CD4-positive, alpha-beta memory T cell (primary cell): ENCODE measurements at regions not wholly inside any gene's neighbourhood (a gene's known extent, or its start where the extent isn't known, plus 50 kb on each side); places are given as distances from the start of the nearest gene placed in this dataset.

Experiments used
- CTCF ChIA-PET: fragments of 350-600 bp; sonication (Branson Sonifier 250); formaldehyde crosslinking; loops from one replicate; lab custom pipeline; 2021; ENCODE audit warnings: inconsistent platforms; ENCODE audit not compliant: partially characterized antibody; lab: Charles Lee
- POLR2A ChIA-PET: fragments of 350-600 bp; sonication (Branson Sonifier 250); formaldehyde crosslinking; loops from one replicate; lab custom pipeline; 2021; ENCODE audit not compliant: partially characterized antibody; lab: Charles Lee
- DNase-seq, 5 donors: peaks; one replicate each; pipeline versions ENCODE4 v3.0.0 to v3.0.0-alpha.2; 2020 to 2022; ENCODE audit warnings: mixed read lengths in 1 of 5
- H3K27ac ChIP-seq: one replicate; pipeline ENCODE4 v1.7.0; 2013; ENCODE audit warnings: low read depth, low read length
- H3K27me3 ChIP-seq: 2 replicates; pipeline ENCODE4 v1.7.0; 2013; ENCODE audit warnings: mild to moderate bottlenecking, low read length, moderate library complexity; ENCODE audit not compliant: insufficient read depth
- H3K36me3 ChIP-seq: 2 replicates; pipeline ENCODE4 v1.7.0; 2013; ENCODE audit warnings: mild to moderate bottlenecking, low read length, moderate library complexity; ENCODE audit not compliant: insufficient read depth
- H3K4me1 ChIP-seq: 2 replicates; pipeline ENCODE4 v1.7.0; 2013; ENCODE audit warnings: mild to moderate bottlenecking, low read length, moderate library complexity; ENCODE audit not compliant: insufficient read depth
- H3K4me3 ChIP-seq, 2 donors: one replicate each; pipeline ENCODE4 v1.7.0; 2013; ENCODE audit warnings: low read length in 2 of 2, mild to moderate bottlenecking in 1 of 2
- H3K9me3 ChIP-seq, 2 donors: one replicate each; pipeline ENCODE4 v1.7.0; 2013; ENCODE audit warnings: low read length in 2 of 2, control low read depth in 1 of 2; ENCODE audit not compliant: control insufficient read depth in 1 of 2
- H3K27ac Mint-ChIP-seq, 7 donors: one replicate each; pipeline ENCODE4 v1.8.0; 2020 to 2021; ENCODE audit warnings: mixed read lengths in 7 of 7, mild to moderate bottlenecking in 6 of 7, inconsistent platforms in 3 of 7, moderate library complexity in 3 of 7
- H3K27me3 Mint-ChIP-seq, 2 donors: one replicate each; pipeline ENCODE4 v1.8.0; 2020 to 2021; ENCODE audit warnings: mixed read lengths in 2 of 2
- H3K36me3 Mint-ChIP-seq, 2 donors: one replicate each; pipeline ENCODE4 v1.8.0; 2020 to 2021; ENCODE audit warnings: mixed read lengths in 2 of 2, inconsistent platforms in 1 of 2, mild to moderate bottlenecking in 1 of 2
- H3K4me1 Mint-ChIP-seq, 4 donors: one replicate each; pipeline ENCODE4 v1.8.0; 2020 to 2021; ENCODE audit warnings: mixed read lengths in 4 of 4, mild to moderate bottlenecking in 1 of 4
- H3K4me3 Mint-ChIP-seq, 8 donors: one replicate each; pipeline ENCODE4 v1.8.0; 2020 to 2021; ENCODE audit warnings: mixed read lengths in 8 of 8, mild to moderate bottlenecking in 7 of 8, moderate library complexity in 6 of 8, inconsistent platforms in 3 of 8
- H3K9me3 Mint-ChIP-seq, 8 donors: one replicate each; pipeline ENCODE4 v1.8.0; 2020 to 2021; ENCODE audit warnings: mixed read lengths in 8 of 8, mild to moderate bottlenecking in 5 of 8, inconsistent platforms in 3 of 8, moderate library complexity in 1 of 8
- intact Hi-C: fragments of 100-400 bp; cut with micrococcal nuclease; formaldehyde crosslinking; loops from one replicate; pipeline ENCODE4 v1.15.1; 2023

- Mint-ChIP-seq H3K36me3 (no peaks in the 10 kb centered on the region), H3K4me1 (no peaks in the 10 kb centered on the region), H3K4me3 (no peak overlapping the region), H3K27me3 (peaks cover 2 to 8% of the 10 kb centered on the region in 2 donors), H3K27ac (no peak overlapping the region), H3K9me3 (peaks cover 0 to 9% (median 4%) of the 10 kb centered on the region in 8 donors)
- Histone ChIP-seq H3K36me3 (no peaks in the 10 kb centered on the region), H3K9me3 (no peaks in the 10 kb centered on the region), H3K27ac (no peak overlapping the region), H3K27me3 (no peaks in the 10 kb centered on the region), H3K4me1 (no peaks in the 10 kb centered on the region), H3K4me3 (no peak overlapping the region)
- no peak for DNase-seq
- POLR2A ChIA-PET: no interaction called here
- intact Hi-C loops: no loop called here
- CTCF ChIA-PET: no interaction called here
These were observed 424.7 kb upstream of the TMPO start for GRCh38 chr12:98090731-98091130.

- POLR2A ChIA-PET: no interaction called here
- Mint-ChIP-seq H3K4me1 (no peaks in the 10 kb centered on the region), H3K9me3 (peaks cover 0 to 8% (median 3%) of the 10 kb centered on the region in 8 donors), H3K27me3 (peaks cover 0 to 6% of the 10 kb centered on the region in 2 donors), H3K4me3 (no peak overlapping the region), H3K36me3 (no peaks in the 10 kb centered on the region), H3K27ac (no peak overlapping the region)
- no peaks in the 10 kb centered on the region for H3K4me1 ChIP-seq
- H3K9me3 ChIP-seq: no peaks in the 10 kb centered on the region
- no peaks in the 10 kb centered on the region for H3K27me3 ChIP-seq
- intact Hi-C loops: no loop called here
- no peak overlapping the region for H3K27ac ChIP-seq
- no peaks in the 10 kb centered on the region for H3K36me3 ChIP-seq
- CTCF ChIA-PET: no interaction called here
- H3K4me3 ChIP-seq: no peak overlapping the region
- DNase-seq: no peak
These were observed 419.0 kb upstream of the TMPO start for GRCh38 chr12:98096436-98096835.

GRCh38 chr12:98106031-98106683, 409.2 kb upstream of the TMPO start:
- no peaks in the 10 kb centered on the region for H3K36me3 Mint-ChIP-seq
- Histone ChIP-seq H3K36me3 (no peaks in the 10 kb centered on the region), H3K4me3 (no peak overlapping the region), H3K27ac (no peak overlapping the region), H3K27me3 (no peaks in the 10 kb centered on the region), H3K4me1 (no peaks in the 10 kb centered on the region), H3K9me3 (no peaks in the 10 kb centered on the region)
- no peaks in the 10 kb centered on the region for H3K4me1 Mint-ChIP-seq
- H3K9me3 Mint-ChIP-seq: peaks cover 0 to 2% (median 0%) of the 10 kb centered on the region in 8 donors
- H3K4me3 Mint-ChIP-seq: no peak overlapping the region
- no peak for DNase-seq
- H3K27ac Mint-ChIP-seq: no peak overlapping the region
- CTCF ChIA-PET: no interaction called here
- intact Hi-C loops: no loop called here
- peaks cover 0 to 1% of the 10 kb centered on the region in 2 donors for H3K27me3 Mint-ChIP-seq
- POLR2A ChIA-PET: no interaction called here

GRCh38 chr12:98109266-98109665, 406.1 kb upstream of the TMPO start:
- no peak for DNase-seq
- intact Hi-C loops: no loop called here
- Histone ChIP-seq H3K27me3 (no peaks in the 10 kb centered on the region), H3K4me1 (no peaks in the 10 kb centered on the region), H3K36me3 (no peaks in the 10 kb centered on the region), H3K9me3 (no peaks in the 10 kb centered on the region), H3K4me3 (no peak overlapping the region), H3K27ac (no peak overlapping the region)
- H3K27me3 Mint-ChIP-seq: no peaks in the 10 kb centered on the region
- ChIA-PET CTCF (no interaction called here), POLR2A (no interaction called here)
- H3K4me3 Mint-ChIP-seq: no peak overlapping the region
- no peaks in the 10 kb centered on the region for H3K4me1 Mint-ChIP-seq
- H3K27ac Mint-ChIP-seq: no peak overlapping the region
- H3K9me3 Mint-ChIP-seq: no peaks in the 10 kb centered on the region
- H3K36me3 Mint-ChIP-seq: no peaks in the 10 kb centered on the region

GRCh38 chr12:98110536-98110935, 404.9 kb upstream of the TMPO start:
- Histone ChIP-seq H3K4me1 (no peaks in the 10 kb centered on the region), H3K9me3 (no peaks in the 10 kb centered on the region), H3K27me3 (no peaks in the 10 kb centered on the region), H3K27ac (no peak overlapping the region), H3K36me3 (no peaks in the 10 kb centered on the region), H3K4me3 (no peak overlapping the region)
- H3K9me3 Mint-ChIP-seq: no peaks in the 10 kb centered on the region
- ChIA-PET CTCF (no interaction called here), POLR2A (no interaction called here)
- H3K4me1 Mint-ChIP-seq: no peaks in the 10 kb centered on the region
- no peak overlapping the region for H3K27ac Mint-ChIP-seq
- intact Hi-C loops: no loop called here
- H3K4me3 Mint-ChIP-seq: no peak overlapping the region
- no peak for DNase-seq
- no peaks in the 10 kb centered on the region for H3K27me3 Mint-ChIP-seq
- H3K36me3 Mint-ChIP-seq: no peaks in the 10 kb centered on the region

- Mint-ChIP-seq H3K27ac (no peak overlapping the region), H3K4me3 (no peak overlapping the region), H3K9me3 (no peaks in the 10 kb centered on the region), H3K27me3 (peaks cover 3 to 5% of the 10 kb centered on the region in 2 donors), H3K36me3 (no peaks in the 10 kb centered on the region), H3K4me1 (no peaks in the 10 kb centered on the region)
- intact Hi-C loops: no loop called here
- H3K27me3 ChIP-seq: no peaks in the 10 kb centered on the region
- H3K9me3 ChIP-seq: no peaks in the 10 kb centered on the region
- no peak overlapping the region for H3K27ac ChIP-seq
- POLR2A ChIA-PET: no interaction called here
- CTCF ChIA-PET: no interaction called here
- no peaks in the 10 kb centered on the region for H3K4me1 ChIP-seq
- no peak for DNase-seq
- H3K4me3 ChIP-seq: no peak overlapping the region
- H3K36me3 ChIP-seq: no peaks in the 10 kb centered on the region
These were observed 401.8 kb upstream of the TMPO start for GRCh38 chr12:98113548-98113947.

- intact Hi-C loops: no loop called here
- Histone ChIP-seq H3K27me3 (no peaks in the 10 kb centered on the region), H3K36me3 (no peaks in the 10 kb centered on the region), H3K4me1 (no peaks in the 10 kb centered on the region), H3K4me3 (no peak overlapping the region), H3K27ac (no peak overlapping the region), H3K9me3 (no peaks in the 10 kb centered on the region)
- no peak overlapping the region for H3K4me3 Mint-ChIP-seq
- no peaks in the 10 kb centered on the region for H3K4me1 Mint-ChIP-seq
- peaks cover 3 to 9% of the 10 kb centered on the region in 2 donors for H3K27me3 Mint-ChIP-seq
- H3K9me3 Mint-ChIP-seq: peaks cover 0 to 2% (median 0%) of the 10 kb centered on the region in 8 donors
- ChIA-PET CTCF (no interaction called here), POLR2A (no interaction called here)
- no peaks in the 10 kb centered on the region for H3K36me3 Mint-ChIP-seq
- DNase-seq: no peak
- H3K27ac Mint-ChIP-seq: no peak overlapping the region
These were observed 393.4 kb upstream of the TMPO start for GRCh38 chr12:98121963-98122362.
